GM03348 (cell line): ENCODE measurements at regions not wholly inside any gene's neighbourhood (a gene's known extent, or its start where the extent isn't known, plus 50 kb on each side); places are given as distances from the start of the nearest gene placed in this dataset.

Experiments used
- DNase-seq: peaks from one replicate; pipeline ENCODE4 v3.0.0; 2012; ENCODE audit warnings: low spot score

DNA sequence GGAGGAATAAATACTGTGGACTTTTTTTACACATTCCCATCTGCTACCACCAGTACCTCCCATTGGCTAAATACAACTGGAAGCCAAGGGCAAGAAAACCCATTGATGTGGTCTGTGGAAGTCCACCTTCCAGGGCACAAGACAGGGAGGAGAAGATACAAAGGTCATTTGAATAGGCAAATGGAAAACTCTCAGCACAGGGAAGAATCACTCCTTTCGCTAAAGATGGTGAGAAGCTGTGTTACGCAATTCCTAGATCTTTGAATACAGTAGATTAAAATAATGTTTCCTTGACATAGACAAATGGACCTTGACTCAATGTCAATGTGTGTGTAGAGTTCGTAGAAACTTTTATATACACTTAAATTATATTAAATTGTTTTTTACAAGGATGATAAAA, 70.9 kb upstream of the ERBB4 start:
- DNase-seq: no peak

- no peak for DNase-seq
Observed at GRCh38 chr2:212607080-212607479, 68.5 kb upstream of the ERBB4 start.

DNA sequence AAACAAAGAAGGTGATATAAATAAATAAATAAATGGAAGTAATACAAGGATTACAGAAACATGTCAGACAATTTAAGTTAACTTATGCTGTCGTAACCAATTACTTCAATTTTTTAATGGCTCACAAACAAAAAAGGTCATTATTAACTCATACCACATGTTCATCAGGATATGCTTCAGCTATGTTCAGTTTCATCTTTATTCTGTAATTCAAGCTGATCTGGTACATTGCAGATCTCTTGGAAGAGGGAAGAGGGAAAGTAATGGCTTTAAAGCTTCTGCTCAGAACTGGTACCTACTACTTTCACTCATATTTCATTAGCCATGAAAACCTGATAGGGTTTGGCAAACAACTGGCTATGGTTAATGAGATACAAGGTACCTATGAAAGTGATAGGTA, 67.6 kb upstream of the ERBB4 start:
- DNase-seq: no peak

- no peak for DNase-seq
Observed at GRCh38 chr2:212596688-212597087, 58.1 kb upstream of the ERBB4 start.

DNA sequence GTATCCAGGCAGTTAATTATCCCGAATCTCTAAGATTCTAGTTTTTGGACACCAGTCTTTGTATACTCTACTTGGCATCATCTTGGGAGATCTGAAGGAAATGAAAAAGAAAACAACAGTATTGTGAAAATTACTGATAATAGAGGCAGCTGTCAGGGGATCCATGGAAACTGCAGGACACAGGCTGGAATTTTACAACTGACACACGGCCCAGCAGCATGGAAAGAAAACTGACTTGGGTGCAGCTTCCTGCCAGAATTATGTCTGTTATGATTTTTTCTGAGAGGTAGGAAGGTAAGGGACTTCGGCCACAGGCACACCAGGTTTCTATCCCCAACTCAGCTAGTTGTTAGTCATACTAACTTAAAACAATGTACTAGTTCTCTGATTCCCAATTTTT, 57.7 kb upstream of the ERBB4 start:
- DNase-seq: no peak

GRCh38 chr2:212595036-212595654, 56.5 kb upstream of the ERBB4 start:
- DNase-seq: no peak

DNA sequence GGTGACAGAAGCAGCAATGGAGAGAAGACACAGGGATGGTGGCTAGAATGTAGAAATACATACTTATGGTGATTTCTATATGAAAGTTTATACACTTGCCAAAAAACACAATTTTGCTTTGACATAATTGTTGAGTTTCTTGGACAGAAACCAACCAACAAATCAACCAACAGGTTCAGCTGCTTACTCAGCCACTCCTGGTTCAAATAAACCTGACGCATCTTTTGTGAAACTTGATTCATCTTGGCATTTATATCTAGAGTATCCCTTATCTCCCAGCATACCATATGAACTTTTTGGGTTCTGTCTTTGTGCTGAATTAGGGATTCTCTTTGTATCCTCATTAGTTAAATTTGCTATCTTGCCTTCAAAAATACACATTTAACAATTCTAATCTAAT, 54.1 kb upstream of the ERBB4 start:
- no peak for DNase-seq
